Ectodermal cell (in vitro differentiated cells): ENCODE measurements at regions not wholly inside any gene's neighbourhood (a gene's known extent, or its start where the extent isn't known, plus 50 kb on each side); places are given as distances from the start of the nearest gene placed in this dataset.

Experiments used
- H3K27ac ChIP-seq: 2 replicates; pipeline ENCODE4 v1.7.0; 2013; ENCODE audit warnings: mild to moderate bottlenecking, low read depth, low read length; ENCODE audit not compliant: insufficient read depth, poor library complexity, severe bottlenecking
- H3K27me3 ChIP-seq: 2 replicates; pipeline ENCODE4 v1.7.0; 2013; ENCODE audit warnings: mild to moderate bottlenecking, low read length; ENCODE audit not compliant: insufficient read depth, control insufficient read depth, poor library complexity, severe bottlenecking
- H3K36me3 ChIP-seq: one replicate; pipeline ENCODE4 v1.7.0; 2013; ENCODE audit warnings: low read length; ENCODE audit not compliant: control insufficient read depth, insufficient read depth
- H3K4me1 ChIP-seq: one replicate; pipeline ENCODE4 v1.7.0; 2013; ENCODE audit warnings: low read length; ENCODE audit not compliant: control insufficient read depth, insufficient read depth
- H3K4me3 ChIP-seq: 2 replicates; pipeline ENCODE4 v1.7.0; 2013; ENCODE audit warnings: low read depth, low read length, control low read depth; ENCODE audit not compliant: insufficient read depth
- H3K9me3 ChIP-seq: 2 replicates; pipeline ENCODE4 v1.7.0; 2013; ENCODE audit warnings: mild to moderate bottlenecking, low read length, moderate library complexity; ENCODE audit not compliant: control insufficient read depth
- WGBS, 2 experiments: methylation state at CpG; one replicate each; pipeline ENCODE4 v1.1.7; 2013; ENCODE audit warnings: missing lambda C conversion rate in 2 of 2; 5-methylcytosine and 5-hydroxymethylcytosine counted together

DNA sequence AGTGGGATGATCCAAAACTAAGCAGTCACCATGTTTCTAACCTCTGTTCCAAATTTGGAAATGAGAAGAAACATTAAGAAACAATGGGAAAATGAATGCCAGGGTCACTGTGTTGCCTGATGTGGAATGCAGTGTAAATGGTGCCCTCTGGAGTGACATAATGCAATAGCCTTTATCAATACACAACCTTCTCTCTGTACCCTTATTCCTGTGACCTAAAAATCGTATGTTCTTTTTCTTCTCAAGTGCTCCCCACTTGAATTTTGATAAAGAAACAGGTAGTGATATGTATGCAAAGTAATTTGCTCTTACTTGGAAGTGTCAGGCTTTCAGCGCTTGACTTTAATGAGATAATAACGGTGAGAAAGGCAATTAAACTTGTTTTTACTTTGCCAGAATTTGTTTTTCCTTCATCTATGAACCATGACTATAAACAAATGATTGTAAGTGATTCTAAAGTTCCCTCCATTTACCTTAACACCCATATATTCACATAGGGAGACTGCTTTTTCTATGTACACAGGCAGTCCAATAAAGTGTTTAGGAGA lies 145.8 kb upstream of the THRB start:
- H3K4me3 ChIP-seq, result no peak overlapping the region
- 90 to 93% methylated on average over 3 of the region's 3 CpGs for WGBS, 2 experiments

DNA sequence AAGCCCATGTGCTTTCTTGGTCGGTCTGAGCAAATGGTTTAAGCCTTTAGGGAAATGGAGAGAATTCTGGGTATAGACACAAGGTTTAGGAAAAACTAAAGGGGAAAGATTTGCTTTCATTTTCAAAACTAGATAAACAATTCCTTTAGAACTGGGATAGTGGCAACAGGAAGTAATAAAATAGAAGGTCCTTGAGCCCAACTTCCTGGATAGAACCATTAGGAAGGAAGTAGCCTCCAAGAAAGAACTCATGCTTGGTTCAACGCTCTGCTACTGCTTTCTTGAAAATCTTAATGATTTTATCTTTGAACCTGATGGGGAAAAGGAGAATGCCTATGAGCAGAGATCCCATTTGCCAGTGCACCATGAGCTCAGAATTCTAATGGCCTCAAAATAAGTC lies 147.0 kb upstream of the THRB start:
- 90 to 94% methylated on average over 2 of the region's 2 CpGs for WGBS, 2 experiments
- H3K4me1 ChIP-seq, result no peaks in the 10 kb centered on the region
- no peaks in the 10 kb centered on the region for H3K36me3 ChIP-seq
- no peaks in the 10 kb centered on the region for H3K27me3 ChIP-seq
- H3K9me3 ChIP-seq, result no peaks in the 10 kb centered on the region
- no peak overlapping the region for H3K27ac ChIP-seq
- no peak overlapping the region for H3K4me3 ChIP-seq

More for the DNA sequence above, 145.8 kb upstream of the THRB start:
- no peak overlapping the region for H3K27ac ChIP-seq
- H3K27me3 ChIP-seq, result no peaks in the 10 kb centered on the region
- no peaks in the 10 kb centered on the region for H3K36me3 ChIP-seq
- no peaks in the 10 kb centered on the region for H3K4me1 ChIP-seq
- H3K9me3 ChIP-seq, result no peaks in the 10 kb centered on the region

- WGBS, 2 experiments, result 88 to 91% methylated on average over 11 of the region's 11 CpGs
- no peaks in the 10 kb centered on the region for H3K4me1 ChIP-seq
- no peak overlapping the region for H3K27ac ChIP-seq
- H3K4me3 ChIP-seq, result no peak overlapping the region
- H3K9me3 ChIP-seq, result no peaks in the 10 kb centered on the region
- no peaks in the 10 kb centered on the region for H3K36me3 ChIP-seq
- no peaks in the 10 kb centered on the region for H3K27me3 ChIP-seq
Observed at GRCh38 chr3:24645047-24645446, 150.4 kb upstream of the THRB start.

GRCh38 chr3:24646790-24647189 lies 152.1 kb upstream of the THRB start:
- 78 to 98% methylated on average over 2 of the region's 2 CpGs for WGBS, 2 experiments
- Histone ChIP-seq H3K9me3 (no peaks in the 10 kb centered on the region), H3K4me1 (no peaks in the 10 kb centered on the region), H3K4me3 (no peak overlapping the region), H3K27me3 (no peaks in the 10 kb centered on the region), H3K36me3 (no peaks in the 10 kb centered on the region), H3K27ac (no peak overlapping the region)

DNA sequence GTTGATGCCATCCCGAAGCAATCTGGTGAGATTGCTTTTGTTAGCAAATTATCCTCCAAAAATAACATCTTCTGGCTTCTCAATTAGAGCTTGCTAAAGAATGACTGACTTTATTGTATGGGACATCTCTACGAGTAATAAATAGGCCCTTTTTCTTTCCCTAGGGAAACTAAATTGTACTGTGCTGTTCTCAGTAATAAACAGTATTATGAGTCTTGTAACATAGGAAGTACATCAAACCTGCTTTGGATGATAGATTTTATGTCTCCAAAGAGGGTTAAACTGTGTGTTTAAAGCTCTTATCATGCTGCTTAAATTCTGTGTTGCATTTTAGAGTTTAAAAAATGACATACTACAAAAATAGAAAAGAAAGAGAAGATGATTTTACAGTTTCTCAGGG lies 153.4 kb upstream of the THRB start:
- Histone ChIP-seq H3K36me3 (no peaks in the 10 kb centered on the region), H3K27ac (no peak overlapping the region), H3K4me1 (no peaks in the 10 kb centered on the region), H3K4me3 (no peak overlapping the region), H3K9me3 (no peaks in the 10 kb centered on the region), H3K27me3 (no peaks in the 10 kb centered on the region)
- WGBS, 2 experiments, result 91 to 100% methylated on average over 2 of the region's 2 CpGs

GRCh38 chr3:24650839-24651238 lies 156.2 kb upstream of the THRB start:
- H3K4me3 ChIP-seq, result no peak overlapping the region
- H3K27ac ChIP-seq, result no peak overlapping the region
- WGBS, 2 experiments, result 90 to 94% methylated on average over 1 of the region's 1 CpG
- no peaks in the 10 kb centered on the region for H3K4me1 ChIP-seq
- H3K27me3 ChIP-seq, result no peaks in the 10 kb centered on the region
- H3K36me3 ChIP-seq, result no peaks in the 10 kb centered on the region
- no peaks in the 10 kb centered on the region for H3K9me3 ChIP-seq

DNA sequence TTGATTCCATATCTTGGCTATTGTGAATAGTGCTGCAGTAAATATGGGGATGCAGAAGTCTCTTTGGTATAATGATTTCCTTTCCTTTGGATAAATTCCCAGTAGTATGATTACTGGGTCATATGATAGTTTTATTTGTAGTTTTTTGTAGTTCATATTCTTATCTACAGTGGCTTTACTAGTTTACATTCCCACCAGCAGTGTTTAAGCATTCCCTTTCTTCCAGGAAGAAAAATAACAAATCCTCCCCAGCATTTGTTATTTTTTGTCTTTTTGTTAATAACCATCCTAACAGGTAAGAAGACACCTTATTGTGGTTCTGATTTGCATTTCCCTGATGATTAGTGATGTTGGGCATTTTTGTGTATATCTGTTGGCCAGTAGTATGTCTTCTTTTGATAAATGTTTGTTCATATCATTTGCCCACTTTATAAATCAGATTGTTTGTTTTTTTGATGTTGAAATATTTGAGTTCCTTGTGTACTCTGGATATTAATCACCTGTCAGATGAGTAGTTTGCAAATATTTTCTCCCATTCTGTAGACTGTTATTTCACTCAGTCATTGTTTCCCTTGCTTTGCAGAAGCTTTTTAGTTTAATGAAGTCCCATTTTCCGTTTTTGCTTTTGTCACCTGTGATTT lies 163.3 kb upstream of the THRB start:
- Histone ChIP-seq H3K27me3 (no peaks in the 10 kb centered on the region), H3K9me3 (no peaks in the 10 kb centered on the region), H3K4me1 (no peaks in the 10 kb centered on the region), H3K36me3 (no peaks in the 10 kb centered on the region), H3K27ac (no peak overlapping the region), H3K4me3 (no peak overlapping the region)
- WGBS, 2 experiments, result 95 to 96% methylated on average over 1 of the region's 1 CpG

- H3K27ac ChIP-seq, result no peak overlapping the region
- WGBS, 2 experiments, result 92 to 95% methylated on average over 3 of the region's 3 CpGs
Observed at GRCh38 chr3:24661175-24661584, 166.5 kb upstream of the THRB start.

DNA sequence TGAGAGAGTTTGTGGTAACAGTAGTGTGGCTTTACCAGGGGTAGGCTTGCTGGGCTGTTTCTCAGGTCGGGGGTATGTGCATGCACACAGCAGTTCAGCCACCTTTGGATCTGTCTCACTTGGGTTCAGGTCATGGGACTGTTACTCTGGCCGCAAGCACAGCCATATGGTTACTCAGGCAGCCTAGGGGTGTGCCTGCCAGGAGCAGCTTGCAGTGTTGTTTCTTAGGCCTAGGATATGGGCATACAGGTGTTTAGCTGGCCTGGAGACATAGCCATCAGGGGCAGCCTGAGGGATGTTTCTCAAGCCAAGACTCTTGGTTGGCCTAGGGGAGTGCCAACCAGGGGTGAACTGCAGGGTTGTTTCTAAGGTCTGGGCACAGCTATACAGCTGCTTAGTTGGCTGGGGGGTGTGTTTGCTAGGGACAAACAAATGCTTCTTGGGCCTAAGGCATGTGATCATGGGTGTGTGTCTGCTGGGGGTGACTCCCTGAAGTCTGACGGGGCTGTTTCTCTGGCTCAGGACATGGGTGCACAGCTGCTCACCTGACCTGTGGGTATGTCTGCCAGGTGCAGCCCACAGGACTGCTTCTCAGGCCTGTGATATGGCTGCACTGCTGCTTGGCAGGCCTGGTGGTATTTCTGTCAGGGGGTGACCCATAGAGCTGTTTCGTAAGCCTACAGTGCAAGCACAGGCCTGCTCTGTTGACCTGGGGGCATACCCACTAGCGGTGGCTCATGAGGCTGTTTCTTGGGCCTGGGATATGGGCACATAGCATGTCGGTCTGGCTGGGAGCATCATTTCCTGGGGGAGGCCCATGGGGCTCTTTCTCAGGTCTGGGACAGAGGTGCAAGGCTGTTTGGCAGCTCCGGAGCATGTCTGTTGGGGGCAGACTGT lies 168.0 kb upstream of the THRB start:
- WGBS, 2 experiments, result 94 to 95% methylated on average over 7 of the region's 7 CpGs

More at GRCh38 chr3:24661175-24661584, 166.5 kb upstream of the THRB start:
- Histone ChIP-seq H3K27me3 (no peaks in the 10 kb centered on the region), H3K9me3 (no peaks in the 10 kb centered on the region), H3K4me1 (no peaks in the 10 kb centered on the region), H3K4me3 (no peak overlapping the region), H3K36me3 (no peaks in the 10 kb centered on the region)

GRCh38 chr3:24663406-24663805 lies 168.8 kb upstream of the THRB start:
- H3K27me3 ChIP-seq, result no peaks in the 10 kb centered on the region
- no peaks in the 10 kb centered on the region for H3K4me1 ChIP-seq
- 90 to 91% methylated on average over 6 of the region's 6 CpGs for WGBS, 2 experiments
- no peak overlapping the region for H3K4me3 ChIP-seq
- H3K27ac ChIP-seq, result no peak overlapping the region
- H3K9me3 ChIP-seq, result no peaks in the 10 kb centered on the region
- H3K36me3 ChIP-seq, result no peaks in the 10 kb centered on the region

More for the DNA sequence above, 168.0 kb upstream of the THRB start:
- no peaks in the 10 kb centered on the region for H3K4me1 ChIP-seq
- no peaks in the 10 kb centered on the region for H3K36me3 ChIP-seq
- H3K27ac ChIP-seq, result no peak overlapping the region
- no peaks in the 10 kb centered on the region for H3K27me3 ChIP-seq
- H3K9me3 ChIP-seq, result no peaks in the 10 kb centered on the region
- H3K4me3 ChIP-seq, result no peak overlapping the region
